HL-60 (cell line): ENCODE measurements at regions not wholly inside any gene's neighbourhood (a gene's known extent, or its start where the extent isn't known, plus 50 kb on each side); places are given as distances from the start of the nearest gene placed in this dataset.

Experiments used
- GABPA ChIP-seq: IDR thresholded peaks from 2 replicates; pipeline ENCODE4 v1.6.1; 2012; ENCODE audit warnings: low read depth
- POLR2AphosphoS5 ChIP-seq: IDR thresholded peaks from 2 replicates; pipeline ENCODE4 v1.6.1; 2012; ENCODE audit warnings: low read depth
- TF ChIP-seq, protein P1 (sequence below): IDR thresholded peaks from one replicate; pipeline ENCODE4 v1.5.1; 2011; ENCODE audit warnings: low read length, control low read depth, inconsistent platforms; ENCODE audit not compliant: insufficient read depth

- TF ChIP-seq, protein P1, sequence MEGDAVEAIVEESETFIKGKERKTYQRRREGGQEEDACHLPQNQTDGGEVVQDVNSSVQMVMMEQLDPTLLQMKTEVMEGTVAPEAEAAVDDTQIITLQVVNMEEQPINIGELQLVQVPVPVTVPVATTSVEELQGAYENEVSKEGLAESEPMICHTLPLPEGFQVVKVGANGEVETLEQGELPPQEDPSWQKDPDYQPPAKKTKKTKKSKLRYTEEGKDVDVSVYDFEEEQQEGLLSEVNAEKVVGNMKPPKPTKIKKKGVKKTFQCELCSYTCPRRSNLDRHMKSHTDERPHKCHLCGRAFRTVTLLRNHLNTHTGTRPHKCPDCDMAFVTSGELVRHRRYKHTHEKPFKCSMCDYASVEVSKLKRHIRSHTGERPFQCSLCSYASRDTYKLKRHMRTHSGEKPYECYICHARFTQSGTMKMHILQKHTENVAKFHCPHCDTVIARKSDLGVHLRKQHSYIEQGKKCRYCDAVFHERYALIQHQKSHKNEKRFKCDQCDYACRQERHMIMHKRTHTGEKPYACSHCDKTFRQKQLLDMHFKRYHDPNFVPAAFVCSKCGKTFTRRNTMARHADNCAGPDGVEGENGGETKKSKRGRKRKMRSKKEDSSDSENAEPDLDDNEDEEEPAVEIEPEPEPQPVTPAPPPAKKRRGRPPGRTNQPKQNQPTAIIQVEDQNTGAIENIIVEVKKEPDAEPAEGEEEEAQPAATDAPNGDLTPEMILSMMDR: no peak
- TF ChIP-seq POLR2AphosphoS5: no peak
- TF ChIP-seq GABPA: no peak
Observed at GRCh38 chr14:27927519-27927918, 839.1 kb upstream of the FOXG1 start.
